ENCODE measurements at regions not wholly inside any gene's neighbourhood (a gene's known extent, or its start where the extent isn't known, plus 50 kb on each side); places are given as distances from the start of the nearest gene placed in this dataset.
"Not testable (repeated sequence)": the region's sequence is repeated elsewhere in the genome, so short reads cannot be mapped to it uniquely, and the experiment has no call there.

DNA sequence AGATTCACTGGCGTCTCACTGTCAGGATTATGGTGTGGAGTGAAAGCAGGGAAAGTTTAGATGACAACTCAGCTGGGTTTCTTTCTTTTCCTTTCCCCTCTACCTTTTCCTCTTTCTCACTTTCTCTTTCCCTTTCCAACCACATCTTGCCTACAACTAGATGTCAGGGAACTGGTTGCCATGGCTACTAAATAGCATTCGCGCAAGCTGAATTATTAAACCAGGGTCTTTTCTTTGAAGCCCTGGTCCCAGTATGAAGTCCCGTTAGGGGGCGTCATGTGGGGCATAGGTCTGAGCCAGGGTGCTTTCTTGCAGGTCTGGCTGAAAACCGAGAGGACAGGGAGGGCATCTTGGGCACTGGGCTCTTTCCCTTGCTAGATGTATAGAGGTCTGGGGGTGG is 168.4 kb upstream of the CACNA1E start:
- no peak for DNase-seq (ENCODE audit: low read depth)
- H3K4me3 ChIP-seq (ENCODE audit: low read depth, low read length) = no peak overlapping the region
- TF ChIP-seq, protein P1, sequence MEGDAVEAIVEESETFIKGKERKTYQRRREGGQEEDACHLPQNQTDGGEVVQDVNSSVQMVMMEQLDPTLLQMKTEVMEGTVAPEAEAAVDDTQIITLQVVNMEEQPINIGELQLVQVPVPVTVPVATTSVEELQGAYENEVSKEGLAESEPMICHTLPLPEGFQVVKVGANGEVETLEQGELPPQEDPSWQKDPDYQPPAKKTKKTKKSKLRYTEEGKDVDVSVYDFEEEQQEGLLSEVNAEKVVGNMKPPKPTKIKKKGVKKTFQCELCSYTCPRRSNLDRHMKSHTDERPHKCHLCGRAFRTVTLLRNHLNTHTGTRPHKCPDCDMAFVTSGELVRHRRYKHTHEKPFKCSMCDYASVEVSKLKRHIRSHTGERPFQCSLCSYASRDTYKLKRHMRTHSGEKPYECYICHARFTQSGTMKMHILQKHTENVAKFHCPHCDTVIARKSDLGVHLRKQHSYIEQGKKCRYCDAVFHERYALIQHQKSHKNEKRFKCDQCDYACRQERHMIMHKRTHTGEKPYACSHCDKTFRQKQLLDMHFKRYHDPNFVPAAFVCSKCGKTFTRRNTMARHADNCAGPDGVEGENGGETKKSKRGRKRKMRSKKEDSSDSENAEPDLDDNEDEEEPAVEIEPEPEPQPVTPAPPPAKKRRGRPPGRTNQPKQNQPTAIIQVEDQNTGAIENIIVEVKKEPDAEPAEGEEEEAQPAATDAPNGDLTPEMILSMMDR (conservative IDR thresholded peaks at IDR 0.05; ENCODE audit: low read depth, low read length) = no peak

GRCh38 chr1:181317261-181317930 is 165.9 kb upstream of the CACNA1E start:
- TF ChIP-seq, protein P1 (conservative IDR thresholded peaks at IDR 0.05; ENCODE audit: low read depth, low read length) = no peak
- no peak overlapping the region for H3K4me3 ChIP-seq (ENCODE audit: low read depth, low read length)
- DNase-seq (ENCODE audit: low read depth) = no peak

DNA sequence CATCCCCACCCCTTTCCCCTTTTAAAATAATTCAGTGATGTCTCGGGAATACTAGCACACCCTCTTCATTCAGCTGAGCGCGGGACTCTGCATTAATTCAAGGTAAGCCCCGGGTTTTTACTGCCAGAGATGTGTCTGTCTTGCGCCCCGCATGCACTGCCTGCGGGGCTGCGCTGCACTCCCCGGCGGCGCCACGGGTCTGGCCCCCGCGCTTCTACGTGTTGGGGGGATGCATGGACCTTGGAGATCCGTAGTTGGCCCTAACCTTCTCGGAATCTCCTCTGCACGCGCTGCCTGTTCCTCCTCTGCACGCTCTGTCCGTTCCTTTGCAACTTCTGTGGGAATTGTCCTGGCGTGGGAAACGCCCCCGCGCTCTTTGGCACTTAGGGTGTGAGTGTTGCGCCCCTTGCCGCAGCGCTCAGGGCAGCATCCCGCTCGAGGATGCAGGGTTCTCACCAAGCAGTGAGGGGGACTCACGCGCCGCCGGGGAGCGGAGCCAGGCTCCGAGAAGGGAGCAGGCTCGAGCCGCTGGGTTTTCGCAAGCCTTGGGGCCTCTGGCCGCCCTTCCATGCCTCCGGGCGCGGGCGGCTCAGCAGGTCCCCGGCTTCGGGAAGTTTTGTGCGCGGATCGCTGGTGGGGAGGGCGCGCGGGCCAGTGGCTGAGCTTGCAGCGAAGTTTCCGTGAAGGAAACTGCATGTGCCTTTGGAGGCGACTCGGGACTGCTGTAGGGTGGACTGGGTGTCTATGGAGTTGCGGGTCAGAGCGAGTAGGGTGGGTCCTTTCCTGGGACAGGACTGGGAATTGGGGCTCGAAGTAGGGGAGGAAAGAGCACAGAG is 165.1 kb upstream of the CACNA1E start:
- peak overlapping the region; percentile 26 for H3K4me3 ChIP-seq (ENCODE audit: low read depth, low read length)

GRCh38 chr1:181318858-181319235 is 164.5 kb upstream of the CACNA1E start:
- peak overlapping the region; percentile 26 for H3K4me3 ChIP-seq (ENCODE audit: low read depth, low read length)
- TF ChIP-seq, protein P1 (conservative IDR thresholded peaks at IDR 0.05; ENCODE audit: low read depth, low read length) = no peak
- no peak for DNase-seq (ENCODE audit: low read depth)

More for the DNA sequence above, 165.1 kb upstream of the CACNA1E start:
- DNase-seq (ENCODE audit: low read depth) = no peak
- TF ChIP-seq, protein P1 (conservative IDR thresholded peaks at IDR 0.05; ENCODE audit: low read depth, low read length) = no peak

- TF ChIP-seq, protein P1 (conservative IDR thresholded peaks at IDR 0.05; ENCODE audit: low read depth, low read length) = no peak
- H3K4me3 ChIP-seq (ENCODE audit: low read depth, low read length) = no peak overlapping the region
- DNase-seq (ENCODE audit: low read depth) = no peak
Measured at GRCh38 chr1:181319907-181320306, 163.4 kb upstream of the CACNA1E start.

GRCh38 chr1:181324797-181325616 is 158.3 kb upstream of the CACNA1E start:
- no peak for DNase-seq (ENCODE audit: low read depth)
- no peak overlapping the region for H3K4me3 ChIP-seq (ENCODE audit: low read depth, low read length)
- TF ChIP-seq, protein P1 (conservative IDR thresholded peaks at IDR 0.05; ENCODE audit: low read depth, low read length) = no peak

GRCh38 chr1:181325765-181326164 is 157.6 kb upstream of the CACNA1E start:
- H3K4me3 ChIP-seq (ENCODE audit: low read depth, low read length) = not testable (repeated sequence)

More at GRCh38 chr1:181325765-181326164, 157.6 kb upstream of the CACNA1E start:
- not testable (repeated sequence) for DNase-seq (ENCODE audit: low read depth)
